ENCODE measurements at regions not wholly inside any gene's neighbourhood (a gene's known extent, or its start where the extent isn't known, plus 50 kb on each side); places are given as distances from the start of the nearest gene placed in this dataset.
"Not testable (repeated sequence)": the region's sequence is repeated elsewhere in the genome, so short reads cannot be mapped to it uniquely, and the experiment has no call there.

- not testable (repeated sequence) for DNase-seq
These were observed 142.0 kb upstream of the TBL1XR1 start for GRCh38 chr3:177339220-177339703.

- DNase-seq, result no peak
These were observed 143.1 kb upstream of the TBL1XR1 start for GRCh38 chr3:177340243-177340830.

GRCh38 chr3:177341736-177342419, 144.6 kb upstream of the TBL1XR1 start:
- no peak for DNase-seq

- no peak for DNase-seq
These were observed 145.9 kb upstream of the TBL1XR1 start for GRCh38 chr3:177343122-177343625.

- peak; percentile 97 for DNase-seq
These were observed 148.0 kb upstream of the TBL1XR1 start for GRCh38 chr3:177345049-177345972.

- DNase-seq, result no peak
These were observed 148.8 kb upstream of the TBL1XR1 start for GRCh38 chr3:177345973-177346503.

GRCh38 chr3:177346878-177347277, 149.6 kb upstream of the TBL1XR1 start:
- no peak for DNase-seq

- DNase-seq, result no peak
These were observed 150.3 kb upstream of the TBL1XR1 start for GRCh38 chr3:177347611-177348010.

GRCh38 chr3:177348974-177349373, 151.7 kb upstream of the TBL1XR1 start:
- no peak for DNase-seq

- DNase-seq, result no peak
These were observed 152.1 kb upstream of the TBL1XR1 start for GRCh38 chr3:177349384-177349783.

- no peak for DNase-seq
These were observed 152.8 kb upstream of the TBL1XR1 start for GRCh38 chr3:177350121-177350520.

- no peak for DNase-seq
These were observed 153.9 kb upstream of the TBL1XR1 start for GRCh38 chr3:177351206-177351605.

GRCh38 chr3:177351757-177352158, 154.5 kb upstream of the TBL1XR1 start:
- DNase-seq, result no peak

- no peak for DNase-seq
These were observed 155.1 kb upstream of the TBL1XR1 start for GRCh38 chr3:177352424-177352823.

GRCh38 chr3:177353140-177353539, 155.9 kb upstream of the TBL1XR1 start:
- no peak for DNase-seq

GRCh38 chr3:177353879-177354278, 156.6 kb upstream of the TBL1XR1 start:
- not testable (repeated sequence) for DNase-seq

- DNase-seq, result no peak
These were observed 157.2 kb upstream of the TBL1XR1 start for GRCh38 chr3:177354466-177354865.

- DNase-seq, result no peak
These were observed 158.8 kb upstream of the TBL1XR1 start for GRCh38 chr3:177356113-177356512.

GRCh38 chr3:177356952-177357351, 159.7 kb upstream of the TBL1XR1 start:
- DNase-seq, result no peak

- peak; percentile 92 for DNase-seq
These were observed 160.2 kb upstream of the TBL1XR1 start for GRCh38 chr3:177357352-177358090.

GRCh38 chr3:177358091-177358976, 161.1 kb upstream of the TBL1XR1 start:
- DNase-seq, result peak; percentile 66

Data from fibroblast of skin of right biceps (primary cell).